DMS79 (cell line): ENCODE measurements at regions not wholly inside any gene's neighbourhood (a gene's known extent, or its start where the extent isn't known, plus 50 kb on each side); places are given as distances from the start of the nearest gene placed in this dataset.
"Not testable (repeated sequence)": the region's sequence is repeated elsewhere in the genome, so short reads cannot be mapped to it uniquely, and the experiment has no call there.

ENCODE experiments used
- DNase-seq: peaks from one replicate; lab custom pipeline; 2025; lab: John Stamatoyannopoulos, UW

DNA sequence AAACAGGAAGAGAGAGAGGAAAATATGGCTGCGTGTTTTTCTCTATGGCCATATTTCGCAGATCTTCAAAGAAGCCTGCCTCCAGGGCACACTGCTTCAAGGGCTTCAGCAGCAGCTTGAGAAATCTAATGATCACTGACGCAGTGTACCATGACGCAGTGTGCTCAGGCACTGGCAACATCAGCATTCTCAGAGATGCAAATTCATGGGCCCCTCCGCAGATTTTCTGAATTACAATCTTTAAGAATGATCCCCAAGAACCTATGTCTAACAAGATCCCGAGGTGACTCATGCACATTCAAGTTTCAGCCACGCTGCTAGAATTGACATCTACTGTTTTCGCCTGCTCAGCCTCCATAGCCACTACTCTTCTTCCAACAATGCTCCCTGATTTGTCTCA is 143.9 kb upstream of the ZNF366 start:
- DNase-seq, result no peak

DNA sequence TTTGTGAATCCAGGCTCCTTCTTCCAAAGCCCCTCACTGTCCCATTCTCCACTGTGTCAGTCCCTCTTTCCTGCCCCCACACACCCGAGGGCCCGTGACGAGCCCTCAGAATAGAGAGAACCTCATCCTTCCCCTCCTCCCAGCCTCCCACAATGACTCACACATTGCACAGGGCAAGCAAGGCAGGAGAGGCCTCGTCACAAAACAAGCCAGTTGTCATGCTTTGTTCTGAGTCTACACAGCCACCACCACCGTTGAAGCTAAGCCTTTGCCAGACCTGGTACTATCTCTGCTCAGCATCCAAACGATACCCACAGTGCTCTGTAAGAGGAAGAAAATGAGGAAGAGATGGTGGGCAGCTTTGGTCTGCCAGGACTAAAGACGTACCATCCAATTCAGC is 142.2 kb upstream of the ZNF366 start:
- DNase-seq, result no peak

DNA sequence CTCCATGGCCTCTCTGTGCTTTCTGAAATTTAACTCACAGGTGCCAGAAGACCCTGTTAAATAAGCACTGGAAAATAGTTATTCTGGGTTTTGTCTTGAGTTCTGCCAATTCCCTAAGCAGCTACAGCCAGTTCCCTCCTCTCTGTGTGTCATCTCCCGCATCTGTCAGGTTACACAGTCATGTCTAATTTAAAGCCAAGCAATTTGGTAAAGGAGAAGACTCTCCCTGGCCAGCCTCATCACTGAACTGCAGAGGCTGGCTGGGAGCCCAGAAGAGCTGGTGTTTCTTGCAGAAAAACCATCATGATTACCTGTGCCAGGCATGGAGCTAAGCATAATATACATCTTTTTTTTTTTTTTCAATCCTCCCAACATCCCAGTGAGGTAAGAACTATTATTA is 141.3 kb upstream of the ZNF366 start:
- no peak for DNase-seq

DNA sequence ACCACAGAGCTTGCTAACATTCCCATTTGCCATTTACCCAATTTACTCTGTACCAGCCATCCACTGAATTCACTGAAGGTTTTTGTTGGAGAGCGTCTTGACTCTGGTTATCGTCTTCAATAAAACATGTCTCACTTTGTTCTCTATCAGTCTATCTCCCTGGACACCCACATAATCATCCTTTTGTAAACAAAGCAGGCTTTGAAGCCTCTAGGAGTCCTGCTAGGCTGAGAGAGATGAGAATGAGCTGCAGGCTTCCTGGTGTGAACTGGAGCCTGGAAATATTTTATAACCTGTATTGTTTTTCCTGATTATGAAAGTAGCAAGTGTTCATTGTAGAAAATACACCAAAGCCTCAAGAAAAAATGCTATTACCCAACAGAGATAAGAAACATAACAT is 140.6 kb upstream of the ZNF366 start:
- no peak for DNase-seq

DNA sequence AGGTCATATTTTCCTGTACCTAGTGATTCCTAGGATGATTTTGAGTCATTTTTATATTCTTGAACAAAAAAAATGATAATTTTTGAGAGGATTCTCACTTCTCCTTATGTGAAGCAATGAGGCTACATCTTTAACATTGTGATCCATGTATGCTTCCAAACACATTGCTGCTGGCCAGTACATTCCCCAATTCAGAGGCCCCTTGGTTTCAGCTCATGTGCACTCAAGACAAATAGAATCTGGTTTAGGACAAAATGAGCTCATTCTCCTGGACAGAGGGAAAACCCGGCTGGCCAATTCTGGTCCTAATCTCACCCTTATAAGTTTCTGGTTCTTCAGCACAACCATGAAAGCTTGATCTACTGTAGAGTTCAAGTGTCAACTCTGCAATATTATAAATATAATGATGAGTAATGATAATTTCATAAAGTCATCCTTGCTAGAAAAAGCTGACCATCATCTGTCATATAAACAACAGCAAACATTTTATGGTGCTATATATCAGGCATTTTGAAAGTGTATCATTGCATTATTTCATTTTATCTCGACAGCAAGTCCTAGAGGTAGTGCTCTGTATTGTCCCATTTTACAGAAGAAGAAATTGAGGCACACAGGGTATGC is 139.1 kb upstream of the ZNF366 start:
- DNase-seq, result no peak

DNA sequence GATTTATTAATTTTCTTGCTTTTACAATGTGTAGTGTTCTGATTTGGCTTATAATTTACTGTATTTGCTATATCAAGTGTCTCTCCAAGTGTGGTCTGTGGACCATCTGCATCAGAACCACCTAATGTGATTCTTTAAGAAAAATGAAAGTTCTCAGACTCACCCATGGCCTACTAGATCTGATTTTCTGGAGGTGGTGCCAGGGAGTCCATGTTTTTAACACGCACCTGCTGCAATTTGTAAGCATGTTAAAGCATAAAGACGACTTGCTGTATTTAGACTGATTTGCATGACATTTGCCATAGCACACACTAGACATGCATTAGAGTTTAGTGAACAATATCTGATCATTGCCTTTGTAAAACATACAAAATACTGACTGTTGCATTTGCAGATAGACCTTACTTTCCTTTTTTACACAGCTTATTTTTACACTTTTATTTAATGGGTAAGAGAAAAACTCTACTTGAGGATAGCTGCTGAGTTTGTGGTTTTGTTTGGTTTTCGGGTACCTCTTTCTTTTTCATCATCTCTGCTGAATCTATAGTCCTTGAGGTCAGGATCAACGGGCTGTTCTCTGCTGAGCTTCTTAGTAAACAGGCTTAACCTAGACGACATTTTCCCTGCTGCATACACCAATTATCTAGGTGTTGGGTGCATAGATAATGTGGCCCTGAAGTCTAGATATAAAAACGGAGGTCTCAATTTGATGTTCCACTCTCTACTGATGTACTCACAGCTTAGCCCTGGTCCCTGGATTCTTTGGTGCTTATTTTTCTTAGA is 138.0 kb upstream of the ZNF366 start:
- DNase-seq, result no peak

DNA sequence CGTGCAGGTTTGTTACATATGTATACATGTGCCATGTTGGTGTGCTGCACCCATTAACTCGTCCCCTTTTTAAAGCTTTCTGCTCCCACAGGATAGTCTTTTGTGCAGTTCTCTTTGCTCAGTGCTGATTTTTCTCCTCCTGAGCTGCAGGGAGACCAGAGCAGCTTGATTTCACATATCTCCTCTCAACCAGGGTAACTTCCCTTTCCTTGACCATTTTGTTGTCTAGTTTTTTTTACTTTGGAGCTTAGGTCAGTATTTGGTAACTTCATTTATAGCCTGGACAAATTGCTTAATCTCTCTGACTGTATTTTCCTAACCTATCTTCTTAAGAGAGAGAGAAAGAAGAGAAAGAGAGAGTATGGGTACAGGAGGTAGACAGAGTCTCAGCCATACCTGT is 137.1 kb upstream of the ZNF366 start:
- DNase-seq, result no peak

DNA sequence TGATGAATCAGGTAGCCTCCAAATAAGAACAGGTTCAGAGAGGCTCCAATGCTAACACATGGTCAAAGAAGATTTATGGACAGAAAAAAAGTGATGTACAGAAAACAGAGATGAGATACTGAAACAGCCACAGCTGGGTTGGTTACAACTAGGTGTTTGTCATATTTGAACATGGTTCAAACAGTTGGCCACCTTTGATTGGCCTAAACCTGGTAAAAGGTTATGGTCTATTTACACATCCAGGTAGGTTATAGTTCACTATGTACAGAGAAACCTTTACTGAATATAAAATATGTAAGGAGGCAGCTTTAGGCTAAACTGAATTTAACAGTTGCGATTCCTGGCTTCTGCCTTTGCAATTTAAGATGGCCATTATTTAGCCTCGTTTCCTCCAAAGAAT is 134.0 kb upstream of the ZNF366 start:
- no peak for DNase-seq

DNA sequence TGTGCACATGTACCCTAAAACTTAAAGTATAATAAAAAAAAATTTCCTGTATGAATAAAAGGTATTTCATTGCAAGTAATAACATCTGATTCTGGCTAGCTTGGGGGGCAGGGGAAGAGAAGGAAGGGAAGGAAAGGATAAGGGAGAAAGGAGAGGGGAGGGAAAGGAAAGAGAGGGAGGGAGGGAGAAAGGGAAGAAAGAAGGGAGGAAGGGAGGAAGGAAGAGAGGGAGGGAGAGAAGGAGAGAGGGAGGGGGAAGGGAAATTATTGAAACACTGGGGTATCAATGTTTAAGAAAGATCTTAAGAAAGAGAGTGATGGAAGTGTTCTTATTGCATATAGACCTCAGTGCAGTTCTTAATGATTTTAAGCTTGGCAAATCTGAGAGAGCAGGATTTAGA is 129.8 kb upstream of the ZNF366 start:
- no peak for DNase-seq

DNA sequence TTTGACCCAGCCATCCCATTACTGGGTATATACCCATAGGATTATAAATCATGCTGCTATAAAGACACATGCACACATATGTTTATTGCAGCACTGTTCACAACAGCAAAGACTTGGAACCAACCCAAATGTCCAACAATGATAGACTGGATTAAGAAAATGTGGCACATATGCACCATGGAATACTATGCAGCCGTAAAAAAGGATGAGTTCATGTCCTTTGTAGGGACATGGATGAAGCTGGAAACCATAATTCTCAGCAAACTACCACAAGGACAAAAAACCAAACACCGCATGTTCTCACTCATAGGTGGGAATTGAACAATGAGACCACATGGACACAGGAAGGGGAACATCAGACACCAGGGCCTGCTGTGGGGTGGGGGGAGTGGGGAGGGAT is 129.4 kb upstream of the ZNF366 start:
- not testable (repeated sequence) for DNase-seq

DNA sequence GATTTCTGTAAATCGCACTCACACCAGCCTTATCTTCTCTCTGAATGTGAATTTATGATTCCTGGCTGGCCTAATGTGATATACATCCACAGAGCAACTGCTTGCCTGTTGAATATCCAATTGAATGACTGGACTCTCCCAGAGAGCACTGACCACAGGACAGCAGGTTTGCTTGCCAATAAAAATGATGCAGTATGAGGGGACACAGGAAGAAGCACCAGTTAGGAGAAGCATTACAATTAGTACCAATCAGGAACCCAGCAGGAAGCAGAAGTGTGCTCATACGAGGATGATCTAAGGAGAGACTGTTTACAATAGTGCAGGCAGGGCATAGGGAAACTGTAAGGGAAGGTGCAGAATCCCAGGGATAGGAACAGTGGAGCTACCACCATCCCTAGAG is 127.2 kb upstream of the ZNF366 start:
- no peak for DNase-seq

DNA sequence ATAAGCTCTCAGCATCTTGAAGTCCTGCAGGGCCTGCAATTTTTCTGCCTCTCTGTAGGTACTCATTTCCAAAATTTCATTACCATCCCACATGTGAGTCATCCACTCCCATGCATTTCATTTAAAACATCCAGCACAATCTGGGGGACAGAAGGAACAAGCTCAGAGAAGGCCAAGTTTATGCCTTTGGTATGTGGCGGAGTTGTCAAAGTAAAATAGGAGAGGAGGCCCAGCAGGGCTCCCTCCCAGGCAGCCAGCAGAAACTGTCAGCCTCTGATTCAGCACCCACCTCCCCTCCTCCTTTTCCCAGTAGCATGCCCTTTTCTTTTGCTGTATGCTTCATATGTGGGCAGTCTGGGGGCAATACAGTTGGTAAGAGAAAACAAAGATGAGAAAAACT is 126.4 kb upstream of the ZNF366 start:
- no peak for DNase-seq

DNA sequence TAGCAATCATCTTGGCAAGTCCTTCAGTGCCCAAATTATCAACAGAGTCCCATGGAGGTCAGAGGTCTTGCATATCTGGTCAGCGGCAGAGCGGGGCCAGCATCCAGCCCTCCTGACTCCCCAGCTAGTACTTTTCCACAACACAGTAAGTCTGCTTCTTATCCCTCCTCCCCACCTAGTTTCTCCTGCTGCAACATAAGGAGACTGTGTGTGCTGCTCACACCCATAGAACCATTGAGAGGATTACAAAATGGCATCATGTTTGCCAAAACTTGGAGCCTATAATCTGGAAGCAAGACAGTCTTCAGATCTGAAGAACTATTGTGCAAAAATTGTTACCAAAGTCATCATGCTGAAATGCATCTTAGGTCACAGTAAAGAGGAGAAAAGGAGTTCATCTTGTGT is 125.8 kb upstream of the ZNF366 start:
- DNase-seq, result no peak

DNA sequence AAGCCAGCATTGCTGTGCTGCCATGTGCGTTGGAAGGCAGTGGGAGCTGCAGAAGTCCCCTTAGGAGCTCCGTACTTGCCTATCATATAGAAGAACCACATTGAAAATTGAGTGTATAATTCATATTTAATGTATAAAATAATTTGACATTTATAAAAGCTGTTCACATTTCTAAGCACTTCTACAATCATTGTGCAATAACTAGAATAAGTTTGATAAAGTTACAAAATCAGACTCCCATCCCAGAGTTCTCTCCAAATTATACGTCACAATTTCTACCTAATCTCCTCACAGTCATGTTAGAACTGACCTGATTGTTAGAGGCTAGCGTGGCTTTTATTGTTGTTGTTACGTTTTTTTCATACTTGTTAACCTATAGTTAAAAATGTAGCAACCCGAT is 123.5 kb upstream of the ZNF366 start:
- no peak for DNase-seq

DNA sequence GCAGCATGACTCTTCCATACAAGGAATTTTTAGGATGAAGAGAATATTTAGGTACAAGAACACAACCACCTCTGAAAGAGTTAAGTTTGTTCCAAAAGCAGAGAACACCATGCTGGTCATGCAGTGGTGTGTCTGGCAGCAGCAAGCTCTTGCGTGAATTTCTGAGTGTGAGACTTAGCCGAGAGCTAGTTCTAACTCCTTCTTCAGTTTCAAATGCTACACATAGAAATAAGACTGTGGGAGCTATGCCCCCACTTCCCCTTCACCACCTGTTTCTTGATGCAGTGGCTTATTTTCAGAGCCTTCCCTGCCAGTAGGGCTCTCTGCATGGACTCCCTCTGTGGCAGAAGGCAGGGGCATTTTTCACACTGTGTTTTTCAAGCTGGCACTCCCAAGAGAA is 122.9 kb upstream of the ZNF366 start:
- no peak for DNase-seq

DNA sequence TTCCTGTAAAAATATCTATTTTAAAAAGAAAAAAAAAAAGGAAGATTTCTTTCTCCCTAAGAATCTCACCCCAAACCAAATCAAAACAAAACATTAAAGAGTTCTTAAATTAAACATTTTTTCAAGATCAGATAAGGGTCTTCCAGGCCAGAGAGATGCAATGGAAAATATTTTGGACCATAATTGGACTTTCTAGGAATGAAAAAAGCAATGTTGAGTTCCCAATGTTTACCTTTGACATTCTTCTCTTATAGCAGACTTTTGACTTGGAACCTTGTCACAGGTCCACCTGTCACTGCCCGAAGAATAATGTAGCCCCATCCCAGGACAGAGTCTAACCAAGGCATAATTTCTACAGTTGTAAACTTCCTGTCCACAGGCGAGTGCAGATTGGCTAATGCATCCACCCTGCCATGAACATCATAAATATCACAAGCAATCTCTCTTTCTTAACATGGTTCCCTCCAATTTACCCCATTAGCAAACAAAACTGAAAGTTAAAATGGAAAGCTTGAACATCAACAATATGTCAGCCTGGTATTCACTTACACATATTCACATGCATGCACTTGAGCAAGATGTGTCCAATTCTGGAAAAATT is 121.7 kb upstream of the ZNF366 start:
- no peak for DNase-seq

DNA sequence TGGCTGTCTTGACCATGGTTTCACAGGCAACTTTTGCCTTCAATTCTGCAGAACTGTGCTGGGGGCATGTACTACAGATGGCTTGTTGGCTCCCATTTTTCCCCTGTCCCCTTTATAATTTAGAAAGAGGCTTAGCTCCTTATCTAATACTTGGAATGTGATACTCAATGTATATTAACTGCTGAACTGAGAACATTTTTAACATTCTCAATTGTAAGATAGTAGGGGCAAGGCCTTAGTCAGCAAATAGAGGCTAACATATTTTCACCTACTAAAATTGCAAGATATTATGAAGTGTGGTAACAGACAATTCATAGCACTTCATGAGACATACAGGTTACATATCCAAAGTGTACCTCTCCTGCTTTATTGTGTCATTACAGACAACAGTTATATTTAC is 118.1 kb upstream of the ZNF366 start:
- no peak for DNase-seq

DNA sequence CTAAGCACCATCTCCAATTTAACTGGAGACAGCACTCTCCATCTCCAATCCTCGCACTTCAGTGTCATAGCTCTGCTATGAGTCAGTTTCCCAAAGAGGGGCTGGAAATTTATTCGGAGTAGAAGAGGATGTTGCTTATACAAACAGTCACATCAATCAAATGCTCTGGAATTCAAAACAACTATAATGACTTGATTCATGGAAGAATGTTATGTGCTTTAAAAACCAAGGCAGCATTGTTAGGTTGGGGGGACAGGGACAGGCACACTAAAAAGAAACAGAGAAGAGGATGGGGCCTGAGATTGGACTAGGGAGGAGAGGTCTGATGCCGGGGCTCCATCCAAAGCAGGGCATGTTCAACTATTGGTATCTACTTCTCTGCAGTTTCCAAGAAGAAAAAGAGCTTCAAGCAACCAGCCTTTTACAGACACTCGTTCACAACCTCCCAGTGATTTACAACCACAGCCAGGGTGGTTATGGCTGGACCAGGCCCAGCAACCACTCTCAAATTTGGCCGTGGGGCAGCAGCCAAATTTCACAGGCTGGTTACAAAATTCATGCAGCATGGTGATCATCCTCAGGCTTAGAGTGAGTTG is 117.5 kb upstream of the ZNF366 start:
- DNase-seq, result no peak

DNA sequence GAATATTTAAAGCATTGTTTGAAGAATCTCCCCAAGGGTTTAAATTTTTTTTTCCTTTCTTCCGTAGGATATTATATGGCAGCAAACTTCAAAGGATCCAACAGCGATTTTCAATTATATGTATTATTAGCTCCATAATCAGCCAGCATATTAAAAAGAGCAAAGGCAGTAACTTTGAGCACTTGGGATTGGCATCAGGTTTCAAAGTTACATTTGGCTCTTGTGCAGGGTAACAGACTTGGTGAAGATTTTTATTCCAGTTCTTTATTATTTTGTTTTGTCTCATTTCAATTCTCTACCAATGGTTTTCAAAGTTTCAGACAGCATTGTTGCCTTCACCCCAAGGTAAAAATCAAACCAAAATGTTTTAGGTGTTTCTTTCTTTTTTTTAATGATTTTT is 116.7 kb upstream of the ZNF366 start:
- no peak for DNase-seq

DNA sequence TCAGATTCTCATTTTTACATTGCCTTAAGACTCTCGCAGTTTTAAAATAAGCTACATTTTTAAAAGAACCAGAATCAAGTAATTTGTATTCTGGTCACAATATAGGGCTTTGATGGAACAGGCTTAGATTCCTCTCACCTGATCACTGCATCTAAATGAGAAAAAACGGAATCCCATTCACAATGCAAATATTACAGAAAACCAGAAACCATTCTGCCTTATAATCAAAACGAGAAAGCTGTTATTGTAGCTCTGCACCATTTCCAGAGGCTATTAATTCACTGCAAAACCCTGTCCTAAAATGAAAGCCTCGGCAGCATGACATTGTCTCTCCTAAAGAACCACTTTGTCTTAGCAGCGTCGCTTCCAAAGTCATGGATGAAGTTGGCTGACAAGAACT is 116.1 kb upstream of the ZNF366 start:
- no peak for DNase-seq

DNA sequence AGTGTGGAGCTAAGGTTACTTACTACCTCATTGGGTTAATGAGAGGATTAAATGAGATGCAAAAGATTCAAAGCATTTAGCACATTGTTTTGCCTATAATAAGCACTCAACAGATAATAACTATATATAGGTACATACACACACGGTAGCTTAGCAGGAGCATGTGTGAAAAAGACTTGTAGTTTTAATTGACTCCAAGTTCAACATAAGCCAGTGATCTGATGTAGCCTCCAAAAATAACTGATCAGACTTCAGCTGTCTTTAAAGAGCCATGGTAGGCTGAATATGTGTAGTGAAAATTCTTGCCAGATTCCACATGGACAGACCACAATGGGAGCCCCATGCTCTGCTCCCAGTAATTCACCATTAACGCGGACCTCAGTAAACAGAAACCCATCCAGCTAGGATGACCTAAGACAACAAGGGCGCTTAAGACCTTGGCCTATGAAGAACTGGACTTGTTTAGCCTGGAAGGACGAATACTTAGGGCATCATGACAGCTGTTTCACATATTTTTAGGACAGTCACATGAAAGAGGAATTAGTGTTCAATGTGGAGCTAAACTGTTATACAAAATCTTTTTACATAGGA is 115.1 kb upstream of the ZNF366 start:
- no peak for DNase-seq

DNA sequence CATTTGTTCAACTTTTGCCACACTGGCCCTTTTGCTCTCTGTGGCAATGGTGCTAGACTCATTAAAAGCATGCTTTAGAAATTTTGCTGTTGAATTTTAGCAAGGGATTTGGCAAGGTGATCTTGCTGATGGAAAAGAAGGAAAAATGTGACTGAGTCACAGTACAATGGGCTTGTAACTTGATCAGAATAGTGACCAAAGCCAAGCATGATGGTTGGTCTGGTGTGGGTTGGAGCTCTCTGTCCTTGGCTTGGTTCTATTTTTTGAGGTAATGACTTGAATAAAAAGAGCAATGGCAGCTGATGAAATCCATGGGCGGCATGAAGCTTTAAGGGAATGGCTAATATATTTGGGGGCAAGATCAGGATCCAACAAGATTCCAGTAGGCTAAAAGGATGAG is 114.4 kb upstream of the ZNF366 start:
- no peak for DNase-seq

DNA sequence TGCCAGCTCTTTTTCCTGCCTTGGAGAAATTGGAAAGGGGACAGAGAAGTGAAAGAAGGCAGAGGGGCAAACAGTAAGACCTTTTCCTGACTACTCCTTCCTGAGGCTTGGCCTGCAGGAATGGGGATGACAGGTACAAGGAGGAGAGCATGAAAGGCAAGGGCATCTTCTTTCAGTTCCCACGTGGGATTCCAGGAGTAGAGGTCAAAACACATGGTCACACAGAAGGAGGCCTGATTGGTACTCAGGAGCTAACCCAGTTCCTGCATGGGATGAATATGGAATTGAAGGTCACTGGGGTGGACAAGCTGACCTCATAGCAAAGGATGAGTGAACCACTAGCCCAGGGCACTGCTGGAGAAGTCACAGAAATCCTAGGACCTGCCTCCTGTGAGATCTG is 112.5 kb upstream of the ZNF366 start:
- DNase-seq, result no peak
